DOHH2 (cell line): ENCODE measurements at regions not wholly inside any gene's neighbourhood (a gene's known extent, or its start where the extent isn't known, plus 50 kb on each side); places are given as distances from the start of the nearest gene placed in this dataset.

Source experiments
- EZH2phosphoT487 ChIP-seq: fragments of 200-600 bp; sonication (generic); IDR thresholded peaks from 2 replicates; pipeline ENCODE4 v1.6.1; 2017; ENCODE audit warnings: borderline replicate concordance, mild to moderate bottlenecking, antibody characterized with exemption, low read length, moderate library complexity, mixed read lengths
- TF ChIP-seq, protein P1 (sequence below): fragments of 200-600 bp; sonication (generic); IDR thresholded peaks from one replicate; pipeline ENCODE4 v1.5.1; 2014; ENCODE audit warnings: antibody characterized with exemption, mild to moderate bottlenecking, low read depth, low read length; ENCODE audit not compliant: poor library complexity, severe bottlenecking

DNA sequence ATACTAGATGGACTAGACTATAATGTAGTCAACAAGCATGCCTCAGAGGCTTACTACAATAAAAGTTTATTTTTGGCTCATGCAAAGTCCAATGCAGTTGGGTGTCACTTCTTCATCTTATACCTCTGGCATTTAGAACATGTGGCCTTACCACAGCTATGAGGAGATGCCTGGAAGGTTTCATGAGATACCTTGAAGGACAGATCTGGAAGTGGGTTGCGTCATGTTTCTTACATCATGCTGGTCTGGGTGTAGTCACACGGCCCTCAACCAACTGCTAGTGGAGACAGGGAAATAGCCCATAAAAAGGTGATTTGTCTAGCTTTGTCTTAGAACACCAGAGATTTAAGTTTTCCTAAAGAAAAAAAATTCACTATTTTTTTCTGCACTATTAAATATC lies 91.7 kb upstream of the MMADHC start:
- TF ChIP-seq, protein P1, sequence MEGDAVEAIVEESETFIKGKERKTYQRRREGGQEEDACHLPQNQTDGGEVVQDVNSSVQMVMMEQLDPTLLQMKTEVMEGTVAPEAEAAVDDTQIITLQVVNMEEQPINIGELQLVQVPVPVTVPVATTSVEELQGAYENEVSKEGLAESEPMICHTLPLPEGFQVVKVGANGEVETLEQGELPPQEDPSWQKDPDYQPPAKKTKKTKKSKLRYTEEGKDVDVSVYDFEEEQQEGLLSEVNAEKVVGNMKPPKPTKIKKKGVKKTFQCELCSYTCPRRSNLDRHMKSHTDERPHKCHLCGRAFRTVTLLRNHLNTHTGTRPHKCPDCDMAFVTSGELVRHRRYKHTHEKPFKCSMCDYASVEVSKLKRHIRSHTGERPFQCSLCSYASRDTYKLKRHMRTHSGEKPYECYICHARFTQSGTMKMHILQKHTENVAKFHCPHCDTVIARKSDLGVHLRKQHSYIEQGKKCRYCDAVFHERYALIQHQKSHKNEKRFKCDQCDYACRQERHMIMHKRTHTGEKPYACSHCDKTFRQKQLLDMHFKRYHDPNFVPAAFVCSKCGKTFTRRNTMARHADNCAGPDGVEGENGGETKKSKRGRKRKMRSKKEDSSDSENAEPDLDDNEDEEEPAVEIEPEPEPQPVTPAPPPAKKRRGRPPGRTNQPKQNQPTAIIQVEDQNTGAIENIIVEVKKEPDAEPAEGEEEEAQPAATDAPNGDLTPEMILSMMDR: no peak
- TF ChIP-seq EZH2phosphoT487: no peak
